Adrenal gland (tissue), 5 donors: ENCODE measurements at regions not wholly inside any gene's neighbourhood (a gene's known extent, or its start where the extent isn't known, plus 50 kb on each side); places are given as distances from the start of the nearest gene placed in this dataset.

Experiments used
- CTCF ChIP-seq, 6 experiments: fragments of 450-650 bp in 4 of 6; fragments of 200-600 bp in 2 of 6; sonication (generic) in 1 of 6; IDR thresholded peaks; 1 replicate in 5 of 6; 2 replicates in 1 of 6; pipeline versions ENCODE4 v1.5.1 to v1.8.0; 2016 to 2021; ENCODE audit warnings: antibody characterized with exemption in 6 of 6, mild to moderate bottlenecking in 2 of 6, moderate library complexity in 1 of 6
- POLR2A ChIP-seq, 2 donors: fragments of 450-650 bp; IDR thresholded peaks; one replicate each; pipeline ENCODE4 v1.6.1; 2017; ENCODE audit warnings: antibody characterized with exemption in 2 of 2, mild to moderate bottlenecking in 2 of 2, moderate library complexity in 1 of 2
- donor health status: DM: no; HTN: no; CAD: no.

GRCh38 chr1:22349362-22350043 lies 102.1 kb upstream of the ZBTB40 start:
- TF ChIP-seq CTCF (IDR thresholded peaks at IDR 0.05) (no peak), POLR2A (IDR thresholded peaks at IDR 0.05) (no peak)
